SK-N-SH (cell line): ENCODE measurements at regions not wholly inside any gene's neighbourhood (a gene's known extent, or its start where the extent isn't known, plus 50 kb on each side); places are given as distances from the start of the nearest gene placed in this dataset.

ENCODE experiments used
- CTCF ChIA-PET: fragments of 300-600, 350-600 bp; formaldehyde crosslinking; extraction: SDS; loops from one replicate; lab custom pipeline; 2021; lab: Yijun Ruan, JAX
- POLR2A ChIA-PET: fragments of 350-600 bp; sonication (Branson Sonifier 250); formaldehyde crosslinking; extraction: SDS; loops from one replicate; lab custom pipeline; 2020; ENCODE audit warnings: antibody characterized with exemption, inconsistent platforms; lab: Yijun Ruan, JAX
- DNase-seq: peaks from one replicate; pipeline ENCODE4 v3.0.0; 2012
- H2AFZ ChIP-seq: fragments of 200-600 bp; sonication (generic); 2 replicates; pipeline ENCODE4 v1.8.1; 2016; ENCODE audit warnings: antibody characterized with exemption, mild to moderate bottlenecking, low read depth
- H3F3A ChIP-seq: fragments of 200-600 bp; sonication (generic); replicated peaks from 2 replicates; pipeline ENCODE3; 2016; ENCODE audit warnings: antibody characterized with exemption, mild to moderate bottlenecking; ENCODE audit not compliant: insufficient read depth
- H3K27ac ChIP-seq, 2 experiments: fragments of 200-500 bp in 1 of 2; fragments of 200-600 bp in 1 of 2; sonication (Bioruptor generic) in 1 of 2; sonication (generic), shearing (Covaris generic) in 1 of 2; 2 replicates each; pipeline versions ENCODE4 v1.5.1 to v1.6.1; 2014 to 2016; ENCODE audit warnings: low read depth in 2 of 2, inconsistent platforms in 1 of 2, low read length in 1 of 2, mild to moderate bottlenecking in 1 of 2, mixed read lengths in 1 of 2
- H3K27me3 ChIP-seq: fragments of 200-600 bp; sonication (generic), shearing (Covaris generic); 2 replicates; pipeline ENCODE4 v1.6.1; 2016; ENCODE audit warnings: mixed run types; ENCODE audit not compliant: insufficient read depth
- H3K36me3 ChIP-seq, 2 experiments: fragments of 200-500 bp in 1 of 2; fragments of 200-600 bp in 1 of 2; sonication (Bioruptor generic) in 1 of 2; sonication (generic) in 1 of 2; replicated peaks in 1 of 2; 2 replicates each; pipeline versions ENCODE3 to v1.5.1; 2014 to 2016; ENCODE audit warnings: low read length in 1 of 2, mild to moderate bottlenecking in 1 of 2; ENCODE audit not compliant: insufficient read depth in 2 of 2, control insufficient read depth in 1 of 2
- H3K4me1 ChIP-seq, 2 experiments: fragments of 200-500 bp in 1 of 2; fragments of 200-600 bp in 1 of 2; sonication (Bioruptor generic) in 1 of 2; sonication (generic), shearing (Covaris generic) in 1 of 2; 2 replicates each; pipeline versions ENCODE4 v1.5.1 to v1.6.1; 2014 to 2016; ENCODE audit warnings: low read depth in 1 of 2, low read length in 1 of 2, mixed run types in 1 of 2; ENCODE audit not compliant: insufficient read depth in 2 of 2, control insufficient read depth in 1 of 2
- H3K4me2 ChIP-seq: fragments of 200-600 bp; sonication (generic), shearing (Covaris generic); 2 replicates; pipeline ENCODE4 v1.6.1; 2017; ENCODE audit warnings: mixed run types
- H3K4me3 ChIP-seq, 2 experiments: fragments of 200-500 bp in 1 of 2; fragments of 200-600 bp in 1 of 2; sonication (Bioruptor generic) in 1 of 2; sonication (generic), shearing (Covaris generic) in 1 of 2; 2 replicates each; pipeline versions ENCODE4 v1.5.1 to v1.8.1; 2014 to 2016; ENCODE audit warnings: low read depth in 2 of 2, inconsistent platforms in 1 of 2, low read length in 1 of 2, mild to moderate bottlenecking in 1 of 2, mixed read lengths in 1 of 2, moderate library complexity in 1 of 2
- H3K79me2 ChIP-seq: fragments of 200-600 bp; sonication (generic); 2 replicates; pipeline ENCODE4 v1.8.1; 2017; ENCODE audit warnings: mild to moderate bottlenecking; ENCODE audit not compliant: insufficient read depth
- H3K9ac ChIP-seq: fragments of 200-600 bp; sonication (generic); 2 replicates; pipeline ENCODE4 v1.6.1; 2017; ENCODE audit warnings: mixed run types
- H3K9me2 ChIP-seq: fragments of 200-600 bp; sonication (generic); 2 replicates; pipeline ENCODE4 v1.6.1; 2017; ENCODE audit warnings: mixed run types
- H3K9me3 ChIP-seq: fragments of 200-600 bp; sonication (generic); 2 replicates; pipeline ENCODE4 v1.6.1; 2017; ENCODE audit warnings: mixed run types, mild to moderate bottlenecking, moderate library complexity
- H4K20me1 ChIP-seq: fragments of 200-600 bp; sonication (generic); 2 replicates; pipeline ENCODE4 v1.6.1; 2017; ENCODE audit warnings: mild to moderate bottlenecking, mixed run types; ENCODE audit not compliant: insufficient read depth
- CHD2 ChIP-seq: fragments of 150-350 bp; IDR thresholded peaks from 2 replicates; pipeline ENCODE4 v1.6.1; 2018; ENCODE audit warnings: low read length; ENCODE audit not compliant: partially characterized antibody
- ELF1 ChIP-seq: IDR thresholded peaks from 2 replicates; pipeline ENCODE4 v1.4.0; 2012
- FOSL2 ChIP-seq: IDR thresholded peaks from 2 replicates; pipeline ENCODE4 v1.4.0; 2012; ENCODE audit warnings: low read depth, mild to moderate bottlenecking, moderate library complexity, borderline replicate concordance
- FOXJ3 ChIP-seq: sonication (generic); formaldehyde crosslinking; IDR thresholded peaks from 2 replicates; pipeline ENCODE4 v1.5.1; 2020; ENCODE audit warnings: mild to moderate bottlenecking, missing genetic modification reagents
- GATA2 ChIP-seq: sonication (generic); formaldehyde crosslinking; IDR thresholded peaks from 2 replicates; pipeline ENCODE4 v1.5.0; 2020; ENCODE audit warnings: mild to moderate bottlenecking, missing genetic modification reagents
- JUND ChIP-seq: IDR thresholded peaks from 2 replicates; pipeline ENCODE4 v1.4.0; 2012
- MXI1 ChIP-seq: IDR thresholded peaks from 2 replicates; pipeline ENCODE4 v1.6.1; 2012; ENCODE audit warnings: mild to moderate bottlenecking, low read depth, low read length, improper control_type of control experiment
- NFIC ChIP-seq: IDR thresholded peaks from 2 replicates; pipeline ENCODE4 v1.4.0; 2012; ENCODE audit warnings: borderline replicate concordance
- NRF1 ChIP-seq: IDR thresholded peaks from 2 replicates; pipeline ENCODE4 v1.6.1; 2012; ENCODE audit warnings: low read depth, mild to moderate bottlenecking, low read length
- POLR2AphosphoS5 ChIP-seq: IDR thresholded peaks from 2 replicates; pipeline ENCODE4 v1.6.1; 2012; ENCODE audit warnings: low read depth, low read length
- RCOR1 ChIP-seq: fragments of 150-350 bp; IDR thresholded peaks from 2 replicates; pipeline ENCODE4 v1.6.1; 2017; ENCODE audit warnings: antibody characterized with exemption, low read length
- RFX5 ChIP-seq: IDR thresholded peaks from 2 replicates; pipeline ENCODE4 v1.6.1; 2012; ENCODE audit warnings: mild to moderate bottlenecking, improper control_type of control experiment, low read length
- RXRA ChIP-seq: IDR thresholded peaks from 2 replicates; pipeline ENCODE4 v1.4.0; 2012; ENCODE audit warnings: low read depth, mild to moderate bottlenecking, borderline replicate concordance
- SIN3A ChIP-seq: IDR thresholded peaks from 2 replicates; pipeline ENCODE4 v1.6.1; 2012; ENCODE audit warnings: low read depth, mild to moderate bottlenecking, low read length, moderate library complexity, borderline replicate concordance
- TAF1 ChIP-seq: IDR thresholded peaks from 2 replicates; pipeline ENCODE4 v1.6.1; 2012; ENCODE audit warnings: low read depth, mild to moderate bottlenecking, low read length, moderate library complexity, borderline replicate concordance
- TCF12 ChIP-seq: IDR thresholded peaks from 2 replicates; pipeline ENCODE4 v1.4.0; 2012
- TEAD4 ChIP-seq: IDR thresholded peaks from 2 replicates; pipeline ENCODE4 v1.4.0; 2012; ENCODE audit warnings: mild to moderate bottlenecking, borderline replicate concordance; ENCODE audit not compliant: insufficient read depth
- YY1 ChIP-seq: IDR thresholded peaks from 2 replicates; pipeline ENCODE4 v1.4.0; 2012; ENCODE audit warnings: low read depth, mild to moderate bottlenecking
- WGBS: methylation state at CpG from one replicate; pipeline ENCODE4 v1.1.6; 2017; ENCODE audit warnings: low lambda C conversion rate; 5-methylcytosine and 5-hydroxymethylcytosine counted together
- TF ChIP-seq, protein P1 (sequence below): fragments of 200-600 bp; sonication (generic); IDR thresholded peaks from 2 replicates; pipeline ENCODE4 v1.6.1; 2017; ENCODE audit warnings: antibody characterized with exemption, mild to moderate bottlenecking, moderate library complexity
- TF ChIP-seq, protein P2 (sequence below): IDR thresholded peaks from 2 replicates; pipeline ENCODE4 v1.4.0; 2012; ENCODE audit warnings: low read depth, borderline replicate concordance
- TF ChIP-seq, protein P3 (sequence below): IDR thresholded peaks from 2 replicates; pipeline ENCODE4 v1.4.0; 2012; ENCODE audit warnings: low read depth
- TF ChIP-seq, protein P4 (sequence below): IDR thresholded peaks from 2 replicates; pipeline ENCODE4 v1.6.1; 2012; ENCODE audit warnings: mild to moderate bottlenecking, low read depth, low read length, moderate library complexity
- TF ChIP-seq, protein P5 (sequence below): IDR thresholded peaks from 2 replicates; pipeline ENCODE4; 2012

DNA sequence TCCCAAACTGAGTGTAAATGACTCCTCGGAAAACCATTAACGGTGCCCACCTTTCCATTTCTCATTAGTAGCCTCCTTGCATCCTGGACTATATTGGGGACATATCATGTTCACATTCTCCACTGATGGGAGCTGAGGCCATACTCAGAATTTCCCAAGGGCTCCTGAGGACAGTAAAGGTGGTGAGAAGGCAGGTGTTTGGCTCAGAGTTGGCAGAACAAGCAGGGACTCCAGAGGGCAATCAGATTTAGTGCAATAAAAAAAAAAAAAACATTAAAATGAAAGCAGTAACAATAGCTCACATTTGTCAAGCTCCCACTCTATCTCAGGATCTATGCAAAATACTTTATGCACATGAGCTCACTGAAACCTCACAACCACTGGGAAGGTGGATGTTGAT lies 401.4 kb downstream of the MAFB start (continued):
- TF ChIP-seq, protein P1, sequence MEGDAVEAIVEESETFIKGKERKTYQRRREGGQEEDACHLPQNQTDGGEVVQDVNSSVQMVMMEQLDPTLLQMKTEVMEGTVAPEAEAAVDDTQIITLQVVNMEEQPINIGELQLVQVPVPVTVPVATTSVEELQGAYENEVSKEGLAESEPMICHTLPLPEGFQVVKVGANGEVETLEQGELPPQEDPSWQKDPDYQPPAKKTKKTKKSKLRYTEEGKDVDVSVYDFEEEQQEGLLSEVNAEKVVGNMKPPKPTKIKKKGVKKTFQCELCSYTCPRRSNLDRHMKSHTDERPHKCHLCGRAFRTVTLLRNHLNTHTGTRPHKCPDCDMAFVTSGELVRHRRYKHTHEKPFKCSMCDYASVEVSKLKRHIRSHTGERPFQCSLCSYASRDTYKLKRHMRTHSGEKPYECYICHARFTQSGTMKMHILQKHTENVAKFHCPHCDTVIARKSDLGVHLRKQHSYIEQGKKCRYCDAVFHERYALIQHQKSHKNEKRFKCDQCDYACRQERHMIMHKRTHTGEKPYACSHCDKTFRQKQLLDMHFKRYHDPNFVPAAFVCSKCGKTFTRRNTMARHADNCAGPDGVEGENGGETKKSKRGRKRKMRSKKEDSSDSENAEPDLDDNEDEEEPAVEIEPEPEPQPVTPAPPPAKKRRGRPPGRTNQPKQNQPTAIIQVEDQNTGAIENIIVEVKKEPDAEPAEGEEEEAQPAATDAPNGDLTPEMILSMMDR: no peak
- TF ChIP-seq YY1 (no peak), TCF12 (no peak), RFX5 (no peak), NFIC (no peak), FOXJ3 (CRISPR knock-in tag) (no peak), RCOR1 (no peak)
- TF ChIP-seq, protein P2, sequence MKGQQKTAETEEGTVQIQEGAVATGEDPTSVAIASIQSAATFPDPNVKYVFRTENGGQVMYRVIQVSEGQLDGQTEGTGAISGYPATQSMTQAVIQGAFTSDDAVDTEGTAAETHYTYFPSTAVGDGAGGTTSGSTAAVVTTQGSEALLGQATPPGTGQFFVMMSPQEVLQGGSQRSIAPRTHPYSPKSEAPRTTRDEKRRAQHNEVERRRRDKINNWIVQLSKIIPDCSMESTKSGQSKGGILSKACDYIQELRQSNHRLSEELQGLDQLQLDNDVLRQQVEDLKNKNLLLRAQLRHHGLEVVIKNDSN: no peak

DNA sequence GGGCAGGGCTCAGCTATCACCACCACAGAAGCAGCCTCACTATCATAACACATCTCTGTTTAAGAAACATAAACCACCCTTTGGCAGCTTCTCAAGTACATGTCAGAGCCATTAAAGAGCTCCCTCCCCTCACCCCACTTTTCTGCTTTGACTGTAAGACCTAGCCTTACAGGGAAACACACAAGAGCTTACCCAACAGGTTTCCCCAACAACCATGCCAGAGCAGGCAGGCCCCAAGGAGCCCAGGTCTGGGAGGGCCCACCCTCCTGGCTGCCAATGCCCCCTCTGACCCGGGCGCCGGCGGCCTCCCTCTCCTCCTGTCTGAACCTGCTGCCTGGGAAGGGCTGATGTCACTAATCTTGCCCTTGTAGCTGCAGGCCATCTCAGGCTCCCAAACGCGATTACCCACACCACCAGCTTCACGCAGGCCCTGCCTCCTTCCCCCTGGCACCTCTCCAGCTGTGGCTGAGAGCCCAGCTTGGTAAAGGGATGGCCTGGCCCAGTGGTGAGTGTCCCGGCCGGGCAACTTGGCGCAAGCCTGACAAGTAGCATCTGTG lies 402.0 kb downstream of the MAFB start:
- DNase-seq: peak; percentile 80
- Histone ChIP-seq H3K9ac (no peak overlapping the region), H3K4me2 (no peak overlapping the region; the same call in 1 of the 2 replicates), H3K27me3 (no peaks in the 10 kb centered on the region), H4K20me1 (no peaks in the 10 kb centered on the region), H3K9me3 (no peaks in the 10 kb centered on the region), H3K9me2 (no peaks in the 10 kb centered on the region), H3K4me3 (no peak overlapping the region), H3K27ac (peak overlapping the region in 1 of 2 experiments; percentile 73; a peak in 2 of 4 replicates), H3K36me3 (no peaks in the 10 kb centered on the region), H3K79me2 (no peaks in the 10 kb centered on the region), H3K4me1 (peaks cover 0 to 21% of the 10 kb centered on the region in 2 experiments; a peak in 1 of 4 replicates), H2AFZ (no peak overlapping the region), H3F3A (no peaks in the 10 kb centered on the region)
- WGBS: 20% methylated on average over 3 of the region's 10 CpGs
- ChIA-PET CTCF (interaction anchor here (1.1 to 1.4 kb wide), 3 partner anchors 11 to 428 kb away, joined by 3 to 7 read pairs (median 5); partner anchors contain the start of gene MAFB), POLR2A (no interaction called here)
- peak; percentile 72 for TF ChIP-seq GATA2 (CRISPR knock-in tag)
- TF ChIP-seq MXI1: no peak
- TF ChIP-seq TEAD4: no peak
- TF ChIP-seq, protein P3, sequence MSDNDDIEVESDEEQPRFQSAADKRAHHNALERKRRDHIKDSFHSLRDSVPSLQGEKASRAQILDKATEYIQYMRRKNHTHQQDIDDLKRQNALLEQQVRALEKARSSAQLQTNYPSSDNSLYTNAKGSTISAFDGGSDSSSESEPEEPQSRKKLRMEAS: no peak
- TF ChIP-seq NRF1: no peak
- TF ChIP-seq, protein P4, sequence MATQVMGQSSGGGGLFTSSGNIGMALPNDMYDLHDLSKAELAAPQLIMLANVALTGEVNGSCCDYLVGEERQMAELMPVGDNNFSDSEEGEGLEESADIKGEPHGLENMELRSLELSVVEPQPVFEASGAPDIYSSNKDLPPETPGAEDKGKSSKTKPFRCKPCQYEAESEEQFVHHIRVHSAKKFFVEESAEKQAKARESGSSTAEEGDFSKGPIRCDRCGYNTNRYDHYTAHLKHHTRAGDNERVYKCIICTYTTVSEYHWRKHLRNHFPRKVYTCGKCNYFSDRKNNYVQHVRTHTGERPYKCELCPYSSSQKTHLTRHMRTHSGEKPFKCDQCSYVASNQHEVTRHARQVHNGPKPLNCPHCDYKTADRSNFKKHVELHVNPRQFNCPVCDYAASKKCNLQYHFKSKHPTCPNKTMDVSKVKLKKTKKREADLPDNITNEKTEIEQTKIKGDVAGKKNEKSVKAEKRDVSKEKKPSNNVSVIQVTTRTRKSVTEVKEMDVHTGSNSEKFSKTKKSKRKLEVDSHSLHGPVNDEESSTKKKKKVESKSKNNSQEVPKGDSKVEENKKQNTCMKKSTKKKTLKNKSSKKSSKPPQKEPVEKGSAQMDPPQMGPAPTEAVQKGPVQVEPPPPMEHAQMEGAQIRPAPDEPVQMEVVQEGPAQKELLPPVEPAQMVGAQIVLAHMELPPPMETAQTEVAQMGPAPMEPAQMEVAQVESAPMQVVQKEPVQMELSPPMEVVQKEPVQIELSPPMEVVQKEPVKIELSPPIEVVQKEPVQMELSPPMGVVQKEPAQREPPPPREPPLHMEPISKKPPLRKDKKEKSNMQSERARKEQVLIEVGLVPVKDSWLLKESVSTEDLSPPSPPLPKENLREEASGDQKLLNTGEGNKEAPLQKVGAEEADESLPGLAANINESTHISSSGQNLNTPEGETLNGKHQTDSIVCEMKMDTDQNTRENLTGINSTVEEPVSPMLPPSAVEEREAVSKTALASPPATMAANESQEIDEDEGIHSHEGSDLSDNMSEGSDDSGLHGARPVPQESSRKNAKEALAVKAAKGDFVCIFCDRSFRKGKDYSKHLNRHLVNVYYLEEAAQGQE: no peak
- TF ChIP-seq TAF1: no peak
- peak; percentile 28 for TF ChIP-seq CHD2
- no peak for TF ChIP-seq ELF1
- no peak for TF ChIP-seq SIN3A
- TF ChIP-seq, protein P5, sequence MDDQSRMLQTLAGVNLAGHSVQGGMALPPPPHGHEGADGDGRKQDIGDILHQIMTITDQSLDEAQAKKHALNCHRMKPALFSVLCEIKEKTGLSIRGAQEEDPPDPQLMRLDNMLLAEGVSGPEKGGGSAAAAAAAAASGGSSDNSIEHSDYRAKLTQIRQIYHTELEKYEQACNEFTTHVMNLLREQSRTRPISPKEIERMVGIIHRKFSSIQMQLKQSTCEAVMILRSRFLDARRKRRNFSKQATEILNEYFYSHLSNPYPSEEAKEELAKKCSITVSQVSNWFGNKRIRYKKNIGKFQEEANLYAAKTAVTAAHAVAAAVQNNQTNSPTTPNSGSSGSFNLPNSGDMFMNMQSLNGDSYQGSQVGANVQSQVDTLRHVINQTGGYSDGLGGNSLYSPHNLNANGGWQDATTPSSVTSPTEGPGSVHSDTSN: peak; percentile 11; the same call in 1 of the 2 replicates
- no peak for TF ChIP-seq JUND
- TF ChIP-seq, protein P1: no peak
- TF ChIP-seq POLR2AphosphoS5: no peak
- no peak; the same call in 1 of the 2 replicates for TF ChIP-seq NFIC
- TF ChIP-seq RFX5: no peak
- TF ChIP-seq FOSL2: no peak
- TF ChIP-seq RXRA: no peak
